Esophagus (tissue), 2 donors: ENCODE measurements at regions not wholly inside any gene's neighbourhood (a gene's known extent, or its start where the extent isn't known, plus 50 kb on each side); places are given as distances from the start of the nearest gene placed in this dataset.

Experiments used
- H3K27ac ChIP-seq, 2 donors: one replicate each; pipeline ENCODE4 v1.5.1; 2013; ENCODE audit warnings: low read depth in 2 of 2, mild to moderate bottlenecking in 2 of 2, inconsistent platforms in 1 of 2, low read length in 1 of 2, moderate library complexity in 1 of 2
- H3K27me3 ChIP-seq, 2 donors: one replicate each; pipeline ENCODE4 v1.6.1; 2013; ENCODE audit warnings: low read length in 2 of 2, control low read depth in 1 of 2, mild to moderate bottlenecking in 1 of 2; ENCODE audit not compliant: insufficient read depth in 2 of 2, control insufficient read depth in 1 of 2
- H3K36me3 ChIP-seq, 2 donors: one replicate each; pipeline ENCODE4 v1.6.1; 2013; ENCODE audit warnings: low read length in 1 of 2; ENCODE audit not compliant: control insufficient read depth in 2 of 2, insufficient read depth in 2 of 2
- H3K4me1 ChIP-seq, 2 donors: one replicate each; pipeline ENCODE4 v1.6.1; 2013; ENCODE audit warnings: low read length in 1 of 2; ENCODE audit not compliant: control insufficient read depth in 2 of 2, insufficient read depth in 2 of 2
- H3K4me3 ChIP-seq, 2 donors: one replicate each; pipeline ENCODE4 v1.5.1; 2013; ENCODE audit warnings: low read length in 2 of 2, mild to moderate bottlenecking in 2 of 2, low read depth in 1 of 2, moderate library complexity in 1 of 2
- H3K9me3 ChIP-seq, 2 donors: one replicate each; pipeline ENCODE4 v1.6.1; 2013; ENCODE audit warnings: mild to moderate bottlenecking in 2 of 2, low read depth in 1 of 2, low read length in 1 of 2, moderate library complexity in 1 of 2; ENCODE audit not compliant: control insufficient read depth in 2 of 2, insufficient read depth in 1 of 2
- WGBS, 2 donors: extraction: QIAGEN DNeasy Blood & Tissue Kit; methylation state at CpG; one replicate each; pipeline ENCODE4 v1.1.7; 2013; 5-methylcytosine and 5-hydroxymethylcytosine counted together
- donor health status: healthy with polysubstance abuse.
- donor health status: Bipolar disorder and iron deficiency.

- 77 to 80% methylated on average over 4 of the region's 4 CpGs for WGBS, 2 donors
- H3K27me3 ChIP-seq = no peaks in the 10 kb centered on the region
- H3K4me1 ChIP-seq = peaks cover 0 to 4% of the 10 kb centered on the region in 2 donors
- peak overlapping the region; percentile 28 to 36 for H3K27ac ChIP-seq
- no peak overlapping the region for H3K4me3 ChIP-seq
- peaks cover 0 to 7% of the 10 kb centered on the region in 2 donors for H3K9me3 ChIP-seq
- no peaks in the 10 kb centered on the region for H3K36me3 ChIP-seq
Observed at GRCh38 chr12:23473071-23473470, 476.4 kb downstream of the SOX5 start.

- no peaks in the 10 kb centered on the region for H3K27me3 ChIP-seq
- H3K4me1 ChIP-seq = peaks cover 0 to 4% of the 10 kb centered on the region in 2 donors
- no peak overlapping the region for H3K4me3 ChIP-seq
- no peak overlapping the region for H3K27ac ChIP-seq
- H3K9me3 ChIP-seq = peaks cover 0 to 7% of the 10 kb centered on the region in 2 donors
- no peaks in the 10 kb centered on the region for H3K36me3 ChIP-seq
- 86 to 91% methylated on average over 5 of the region's 5 CpGs for WGBS, 2 donors
Observed at GRCh38 chr12:23474438-23474976, 475.0 kb downstream of the SOX5 start.
